Ovary (tissue), 3 donors: ENCODE measurements at regions not wholly inside any gene's neighbourhood (a gene's known extent, or its start where the extent isn't known, plus 50 kb on each side); places are given as distances from the start of the nearest gene placed in this dataset.

Experiments
- CTCF ChIP-seq, 3 donors: fragments of 450-650 bp in 2 of 3; fragments of 200-600 bp in 1 of 3; IDR thresholded peaks; one replicate each; pipeline versions ENCODE4 v1.5.1 to v1.8.0; 2016 to 2022; ENCODE audit warnings: antibody characterized with exemption in 3 of 3, mild to moderate bottlenecking in 1 of 3
- EP300 ChIP-seq: sonication (generic); formaldehyde crosslinking; IDR thresholded peaks from one replicate; pipeline ENCODE4 v1.6.1; 2017; ENCODE audit warnings: antibody characterized with exemption
- donor health status: DM: no; HTN: no; CAD: no.

- TF ChIP-seq CTCF (IDR thresholded peaks at IDR 0.05) (no peak), EP300 (no peak)
These were observed 137.0 kb downstream of the LMLN start for GRCh38 chr3:198097048-198097447.
